Pons (tissue), 1 donor: ENCODE measurements at regions not wholly inside any gene's neighbourhood (a gene's known extent, or its start where the extent isn't known, plus 50 kb on each side); places are given as distances from the start of the nearest gene placed in this dataset.
"Not testable (repeated sequence)": the region's sequence is repeated elsewhere in the genome, so short reads cannot be mapped to it uniquely, and the experiment has no call there.

Experiments used
- DNase-seq: peaks from one replicate; pipeline ENCODE4 v3.0.0-alpha.2; 2016; ENCODE audit warnings: low spot score

GRCh38 chr16:88164196-88165039 is 213.2 kb downstream of the BANP start:
- DNase-seq, result not testable (repeated sequence)

DNA sequence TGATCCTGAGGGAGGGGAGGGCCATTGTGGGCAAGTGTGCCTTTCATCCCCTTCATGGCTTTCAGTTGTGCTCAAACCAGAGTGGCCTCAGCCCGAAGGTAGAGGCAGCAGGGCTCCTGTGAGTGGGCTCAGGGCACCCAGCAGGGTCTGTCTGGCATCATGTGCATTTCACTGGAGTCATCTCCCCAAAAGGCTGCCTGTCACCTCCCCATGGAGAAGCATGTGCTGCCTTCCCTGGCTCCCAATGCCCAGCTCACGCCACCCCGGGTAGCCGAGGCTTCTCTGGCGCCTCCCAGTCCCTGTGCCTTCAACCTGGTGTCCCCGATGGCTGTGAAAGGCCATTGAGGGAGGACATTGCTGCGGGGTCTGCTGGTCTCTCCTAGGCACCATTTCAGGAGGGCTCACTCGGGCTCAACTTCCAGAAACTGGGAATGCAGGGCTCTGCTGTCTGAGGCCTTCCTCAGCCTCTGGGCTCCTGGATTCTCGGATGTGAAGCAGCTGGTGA is 213.9 kb downstream of the BANP start:
- not testable (repeated sequence) for DNase-seq

DNA sequence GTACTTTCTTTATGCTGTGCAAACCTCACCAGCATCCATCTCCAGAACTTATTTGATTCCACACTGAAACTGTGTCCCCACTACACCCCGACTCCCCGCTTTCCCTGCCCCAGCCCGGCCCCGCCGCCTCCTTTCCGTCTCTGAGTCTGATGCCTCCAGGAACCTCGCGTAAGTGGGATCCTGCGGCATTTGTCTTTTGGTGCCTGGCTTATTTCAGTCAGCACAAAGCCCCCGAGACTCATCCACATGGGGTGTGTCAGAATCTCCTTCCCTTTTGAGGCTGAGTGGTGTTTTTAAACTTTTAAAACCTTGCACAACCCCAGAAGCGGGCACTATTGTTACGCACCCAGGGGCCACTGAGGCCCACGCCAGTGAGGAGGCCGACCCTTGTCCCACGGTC is 214.4 kb downstream of the BANP start:
- not testable (repeated sequence) for DNase-seq

DNA sequence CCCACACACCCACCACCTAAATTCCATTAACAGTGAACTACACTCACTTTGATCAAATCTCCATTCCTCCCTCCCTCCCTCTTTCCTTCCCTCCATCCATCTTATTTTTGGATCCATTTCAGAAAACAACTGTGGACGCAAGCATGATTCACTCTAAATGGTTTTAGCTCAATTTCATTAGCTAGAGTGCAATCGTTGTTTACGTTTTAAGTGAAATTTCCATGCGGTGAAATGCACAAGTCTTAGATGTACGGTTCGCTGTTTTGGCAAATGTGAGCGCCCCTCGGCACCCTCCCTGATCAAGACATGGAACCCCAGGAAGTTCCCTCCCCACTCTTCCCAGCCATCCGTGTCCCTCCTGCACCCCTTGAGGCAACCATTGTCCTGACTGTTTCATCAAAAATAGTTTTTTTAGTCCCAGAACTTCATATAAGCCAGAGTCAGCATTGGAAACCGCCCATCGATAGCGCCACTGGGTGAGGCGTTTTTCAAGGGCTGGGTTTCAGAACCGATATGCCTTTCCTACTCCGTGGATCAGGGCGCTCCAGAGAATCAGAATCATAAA is 215.1 kb downstream of the BANP start:
- DNase-seq, result not testable (repeated sequence)

DNA sequence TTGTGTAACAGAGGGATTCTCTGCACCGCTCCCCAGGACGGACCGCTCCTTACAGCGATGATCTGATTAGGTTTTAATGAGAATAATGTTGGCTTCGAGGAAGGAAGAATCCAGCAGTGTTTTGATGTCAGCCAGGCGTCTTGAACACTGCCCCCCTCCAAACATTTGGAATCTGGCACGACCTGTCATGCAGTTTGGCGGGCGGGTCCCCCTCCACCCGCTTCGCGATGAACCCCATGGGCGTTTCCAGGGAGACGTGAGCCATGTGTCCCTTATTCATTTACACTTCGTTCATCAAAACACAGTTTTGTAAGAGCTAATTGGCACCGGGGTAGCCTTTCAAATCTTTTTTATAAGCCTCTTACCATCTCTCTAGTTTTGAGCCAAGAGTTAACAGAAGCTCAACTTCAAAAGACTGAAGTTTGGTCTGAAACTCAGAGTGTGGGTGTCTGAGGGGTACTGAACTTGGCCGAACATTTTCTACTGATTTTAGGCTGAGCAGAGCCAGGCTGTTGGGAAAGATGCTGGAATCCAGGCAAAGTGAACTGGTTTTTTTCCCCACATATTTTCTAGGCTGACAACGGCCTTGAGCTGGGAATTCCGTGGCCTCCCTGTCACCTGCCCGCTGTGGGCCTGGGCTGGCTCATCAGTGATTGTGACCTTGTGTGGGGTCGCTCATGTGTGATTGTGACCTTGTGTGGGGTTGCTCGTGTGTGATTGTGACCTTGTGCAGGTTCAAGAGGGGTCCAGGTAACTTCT is 214.8 kb upstream of the ZNF469 start:
- not testable (repeated sequence) for DNase-seq

DNA sequence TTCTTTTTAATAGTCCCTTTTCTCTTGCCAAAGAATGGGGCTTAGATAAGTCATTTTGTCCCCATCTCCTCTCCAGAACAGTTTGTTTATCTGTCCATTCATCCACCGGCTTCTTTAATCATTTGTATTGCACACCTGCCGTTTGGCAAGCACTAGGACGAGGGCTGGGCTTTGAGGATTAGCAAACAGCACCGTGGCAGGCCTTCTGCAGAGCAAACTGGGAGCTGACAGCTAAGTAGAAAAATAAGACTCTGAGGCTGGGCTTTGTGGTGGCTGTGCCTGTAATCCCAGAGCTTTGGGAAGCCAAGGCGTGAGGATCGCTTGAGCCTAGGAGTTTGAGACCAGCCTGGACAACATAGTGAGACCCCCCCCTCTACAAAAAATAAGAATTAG is 214.2 kb upstream of the ZNF469 start:
- not testable (repeated sequence) for DNase-seq

- DNase-seq, result not testable (repeated sequence)
These were observed 213.5 kb upstream of the ZNF469 start for GRCh38 chr16:88169136-88169830.

DNA sequence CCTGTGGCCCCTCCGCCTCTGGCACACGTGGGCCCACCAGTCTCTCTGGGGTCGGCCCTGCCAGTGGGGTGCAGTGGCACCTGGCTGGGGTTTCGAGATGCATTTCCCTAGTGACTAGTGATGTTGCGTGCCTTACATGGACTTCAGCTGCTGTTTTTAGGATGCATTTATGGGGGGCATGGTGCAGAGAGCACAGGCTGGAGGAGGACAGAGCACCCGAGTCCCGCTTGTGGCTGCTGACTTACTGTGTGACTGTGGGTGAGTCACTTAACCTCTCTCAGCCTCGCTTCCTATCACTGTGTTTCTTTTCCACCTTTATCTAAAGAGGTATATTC is 213.0 kb upstream of the ZNF469 start:
- DNase-seq, result not testable (repeated sequence)

GRCh38 chr16:88170528-88170991 is 212.2 kb upstream of the ZNF469 start:
- no peak for DNase-seq

- not testable (repeated sequence) for DNase-seq
These were observed 211.6 kb upstream of the ZNF469 start for GRCh38 chr16:88171126-88171525.

DNA sequence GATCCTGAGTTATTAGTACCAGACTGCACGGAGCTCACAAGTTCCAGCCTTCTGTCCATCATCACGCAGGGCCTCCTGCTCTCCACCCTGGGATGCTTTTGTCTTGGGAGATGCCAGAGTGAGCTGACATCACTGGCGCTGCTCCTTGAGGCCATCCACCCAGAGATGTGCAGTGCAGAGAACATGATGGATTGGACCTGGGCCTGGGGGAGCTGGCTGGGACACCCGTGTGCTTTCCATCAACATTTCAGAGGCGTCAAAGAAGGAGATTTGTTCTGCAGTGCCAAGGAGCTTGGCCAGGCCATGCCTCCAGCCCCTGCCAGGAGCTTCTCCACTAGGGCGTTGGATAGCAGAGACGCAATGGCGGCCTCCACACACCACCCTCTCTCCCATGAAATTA is 206.6 kb upstream of the ZNF469 start:
- DNase-seq, result not testable (repeated sequence)

DNA sequence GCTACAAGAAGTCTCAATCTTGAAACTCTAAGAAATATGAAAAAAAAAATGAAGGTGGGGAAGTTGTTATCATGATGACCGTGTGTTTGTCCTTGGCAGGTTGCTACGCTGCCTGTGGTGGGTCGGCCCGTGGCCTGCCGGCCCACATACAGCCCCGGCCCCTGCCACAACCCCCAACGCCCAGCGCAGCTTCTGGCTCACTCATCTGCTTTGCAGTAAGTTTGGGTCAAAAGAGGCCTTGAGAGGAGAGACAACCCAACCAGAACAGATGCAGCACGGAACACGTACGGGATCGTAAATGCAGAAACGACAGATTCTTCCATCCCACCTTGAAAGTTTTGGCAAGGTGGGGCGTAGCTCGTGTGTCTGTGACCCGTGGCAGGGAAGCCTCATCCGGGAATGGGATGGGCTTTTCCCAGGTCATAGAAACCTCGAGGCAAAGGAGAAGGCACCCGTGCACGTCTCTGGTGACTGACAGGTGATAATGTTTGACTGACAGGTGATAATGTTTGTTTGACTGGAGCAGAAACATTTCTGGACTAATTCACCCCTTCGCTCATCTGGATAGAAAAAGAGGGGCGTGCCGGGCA is 206.1 kb upstream of the ZNF469 start:
- DNase-seq, result not testable (repeated sequence)

- not testable (repeated sequence) for DNase-seq
These were observed 204.5 kb upstream of the ZNF469 start for GRCh38 chr16:88178251-88178650.

DNA sequence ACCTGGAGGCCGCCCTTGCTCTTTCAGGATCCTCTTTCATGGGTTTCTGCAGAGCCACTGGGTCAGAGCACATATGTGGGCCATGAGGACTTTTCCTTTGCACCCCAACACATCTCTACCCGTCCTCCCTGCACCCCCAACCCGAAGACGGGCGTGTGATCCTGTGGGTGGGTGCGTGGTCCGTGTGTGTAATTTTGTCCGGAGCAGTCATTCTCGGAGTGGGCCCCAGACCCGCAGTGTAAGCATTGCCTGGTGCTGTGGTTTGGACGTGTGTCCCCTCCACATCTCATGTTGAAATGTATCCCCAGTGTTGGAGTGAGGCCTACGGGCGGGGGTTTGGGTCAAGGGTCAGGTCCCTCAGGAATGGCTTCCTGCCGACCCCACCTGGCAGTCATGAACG is 203.9 kb upstream of the ZNF469 start:
- not testable (repeated sequence) for DNase-seq

DNA sequence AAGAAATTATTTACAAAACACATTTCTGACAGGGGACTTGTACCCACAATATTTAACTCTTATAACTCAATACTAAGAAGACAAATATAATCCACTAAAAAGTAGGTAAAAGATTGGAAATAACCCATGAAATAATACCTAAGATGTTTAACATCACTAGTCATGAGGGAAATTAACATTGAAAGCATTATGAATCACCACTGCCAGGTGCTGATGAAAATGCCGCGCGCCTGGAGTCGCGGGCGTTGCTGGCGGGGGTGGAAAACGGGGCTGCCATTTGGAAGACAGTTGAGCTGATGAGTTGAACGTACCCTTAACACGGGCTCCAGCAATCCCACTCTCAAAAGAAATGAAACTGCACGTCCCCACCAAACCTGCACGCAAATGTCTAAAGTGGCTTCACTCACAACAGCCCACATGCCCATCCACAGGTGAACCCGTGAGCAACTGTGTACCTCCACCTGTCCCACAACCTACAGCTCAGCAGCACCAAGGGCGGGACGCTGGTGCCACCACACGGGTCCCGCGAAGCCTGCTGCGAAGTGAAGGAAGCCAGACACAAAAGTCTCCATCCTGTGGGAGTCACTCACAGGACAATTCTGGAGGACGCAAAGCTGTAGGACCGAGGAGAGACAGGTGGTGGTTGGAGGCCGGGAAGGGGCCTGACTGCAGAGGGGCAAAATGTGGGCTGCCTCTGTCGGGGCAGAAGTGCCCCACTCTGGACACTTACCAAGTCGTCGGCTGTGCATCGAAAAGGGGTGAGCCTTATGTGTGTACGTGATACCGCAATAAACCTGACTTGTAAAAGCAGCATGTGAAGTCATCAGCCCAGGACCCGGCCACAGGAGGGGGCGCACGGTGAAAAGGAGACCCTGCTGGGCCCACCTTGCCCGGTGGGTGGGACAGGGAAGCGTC is 199.5 kb upstream of the ZNF469 start:
- not testable (repeated sequence) for DNase-seq

DNA sequence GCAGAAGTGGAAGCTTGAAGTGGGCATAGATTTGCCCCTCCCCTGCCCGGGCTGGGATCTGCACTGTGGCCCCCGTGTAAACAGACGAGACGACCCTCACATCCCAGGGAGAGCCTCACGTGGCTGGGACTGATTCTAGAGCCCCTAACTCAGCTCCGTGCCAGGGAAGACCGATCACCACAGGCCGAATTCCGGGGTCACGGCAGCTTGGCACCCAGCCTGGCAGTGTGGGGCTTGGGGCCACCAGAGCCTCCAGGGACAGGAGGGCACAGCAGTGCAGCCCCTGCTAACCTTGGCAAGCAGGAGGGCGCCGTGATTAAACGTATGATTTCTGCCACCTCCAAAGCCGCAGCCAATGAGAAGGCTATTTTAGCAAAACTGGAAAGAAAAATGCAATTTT is 198.7 kb upstream of the ZNF469 start:
- DNase-seq, result not testable (repeated sequence)

DNA sequence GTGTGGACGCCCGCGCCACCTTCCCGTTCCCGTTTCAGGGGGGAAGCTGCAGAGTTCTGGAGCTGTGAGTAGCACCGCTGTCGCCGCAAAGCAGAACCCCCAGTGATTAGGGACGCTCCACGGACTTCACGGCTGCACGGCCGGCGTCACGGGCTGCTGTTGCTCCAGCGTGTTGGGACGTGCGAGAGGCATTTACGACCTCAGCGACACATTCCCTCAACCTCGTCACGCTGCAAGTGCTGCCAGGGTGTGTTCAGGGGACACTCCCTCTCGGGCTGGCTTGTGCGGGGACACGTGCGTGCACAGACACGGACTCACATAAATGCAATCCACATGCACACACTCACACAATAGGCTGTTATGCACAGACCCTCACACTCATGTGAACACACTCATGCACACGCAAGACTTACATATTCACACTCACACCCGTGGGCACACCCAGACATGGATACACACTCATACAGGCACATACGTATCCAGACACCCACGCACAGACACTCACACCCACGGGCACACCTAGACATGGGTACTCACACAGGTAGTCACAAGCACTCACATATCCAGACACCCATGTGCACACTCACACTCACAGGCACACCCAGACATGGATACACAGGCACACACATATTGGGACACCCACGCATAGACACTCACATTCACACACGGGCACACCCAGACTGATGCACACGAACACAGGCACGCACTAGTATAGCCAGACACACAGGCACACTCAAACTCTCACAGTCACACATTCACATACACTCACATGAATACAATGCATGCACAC is 198.0 kb upstream of the ZNF469 start:
- not testable (repeated sequence) for DNase-seq

GRCh38 chr16:88185406-88185805 is 197.4 kb upstream of the ZNF469 start:
- DNase-seq, result not testable (repeated sequence)
